GM12891 (cell line): ENCODE measurements at regions not wholly inside any gene's neighbourhood (a gene's known extent, or its start where the extent isn't known, plus 50 kb on each side); places are given as distances from the start of the nearest gene placed in this dataset.

Source experiments
- POLR2A ChIP-seq: IDR thresholded peaks from 2 replicates; pipeline ENCODE4 v1.6.1; 2011; ENCODE audit warnings: low read depth, low read length, control low read depth
- POLR2AphosphoS5 ChIP-seq: IDR thresholded peaks from 2 replicates; pipeline ENCODE4 v1.6.1; 2011; ENCODE audit warnings: low read depth, low read length, control low read depth
- SPI1 ChIP-seq: IDR thresholded peaks from 2 replicates; pipeline ENCODE4 v1.6.1; 2011; ENCODE audit warnings: low read depth, low read length, control low read depth
- TAF1 ChIP-seq: IDR thresholded peaks from 2 replicates; pipeline ENCODE4 v1.6.1; 2011; ENCODE audit warnings: low read depth, low read length, control low read depth

DNA sequence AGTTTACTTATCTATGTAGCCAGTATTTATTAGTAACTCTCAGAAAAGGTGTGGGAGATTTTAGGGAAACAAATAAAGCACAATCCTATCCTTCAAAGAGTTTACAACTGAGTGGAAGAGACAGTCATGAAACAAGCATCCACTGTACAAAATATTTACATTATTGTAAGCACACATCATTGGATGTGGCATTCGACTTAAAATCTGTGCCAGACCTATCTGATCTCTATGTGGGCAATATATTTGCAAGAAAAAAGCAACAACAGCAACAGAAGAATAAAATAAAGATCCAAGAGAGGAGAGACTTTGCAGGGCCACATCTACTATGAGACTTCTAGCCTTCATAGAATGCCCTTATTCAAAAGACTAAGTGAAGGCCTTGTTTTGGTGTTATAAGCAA is 882.1 kb upstream of the PIK3C3 start:
- TF ChIP-seq POLR2AphosphoS5, result no peak
- no peak for TF ChIP-seq POLR2A
- no peak for TF ChIP-seq TAF1
- TF ChIP-seq SPI1, result no peak
